Tongue (tissue), 1 donor: ENCODE measurements at regions not wholly inside any gene's neighbourhood (a gene's known extent, or its start where the extent isn't known, plus 50 kb on each side); places are given as distances from the start of the nearest gene placed in this dataset.

Experiments
- DNase-seq: peaks from one replicate; pipeline ENCODE4 v3.0.0-alpha.2; 2015

GRCh38 chr7:123060446-123060845 lies 64.9 kb upstream of the TAS2R16 start:
- DNase-seq, result no peak

- no peak for DNase-seq
These were observed 62.4 kb upstream of the TAS2R16 start for GRCh38 chr7:123057911-123058310.

GRCh38 chr7:123054357-123055133 lies 59.0 kb upstream of the TAS2R16 start:
- DNase-seq, result peak; percentile 26

- DNase-seq, result no peak
These were observed 56.4 kb upstream of the TAS2R16 start for GRCh38 chr7:123051916-123052315.

GRCh38 chr7:123047955-123048354 lies 52.5 kb upstream of the TAS2R16 start:
- no peak for DNase-seq
